Esophagus squamous epithelium (tissue), 4 donors: ENCODE measurements at regions not wholly inside any gene's neighbourhood (a gene's known extent, or its start where the extent isn't known, plus 50 kb on each side); places are given as distances from the start of the nearest gene placed in this dataset.

Experiments used
- POLR2A ChIP-seq, 4 donors: fragments of 450-650 bp; IDR thresholded peaks; one replicate each; pipeline ENCODE4 v1.6.1; 2017; ENCODE audit warnings: antibody characterized with exemption in 4 of 4, mild to moderate bottlenecking in 4 of 4, moderate library complexity in 3 of 4
- TF ChIP-seq, protein P1 (sequence below), 6 experiments: fragments of 450-650 bp in 4 of 6; fragments of 200-600 bp in 2 of 6; sonication (generic) in 2 of 6; IDR thresholded peaks; one replicate each; pipeline ENCODE4 v1.5.1; 2016 to 2019; ENCODE audit warnings: antibody characterized with exemption in 6 of 6, mild to moderate bottlenecking in 4 of 6, moderate library complexity in 4 of 6

DNA sequence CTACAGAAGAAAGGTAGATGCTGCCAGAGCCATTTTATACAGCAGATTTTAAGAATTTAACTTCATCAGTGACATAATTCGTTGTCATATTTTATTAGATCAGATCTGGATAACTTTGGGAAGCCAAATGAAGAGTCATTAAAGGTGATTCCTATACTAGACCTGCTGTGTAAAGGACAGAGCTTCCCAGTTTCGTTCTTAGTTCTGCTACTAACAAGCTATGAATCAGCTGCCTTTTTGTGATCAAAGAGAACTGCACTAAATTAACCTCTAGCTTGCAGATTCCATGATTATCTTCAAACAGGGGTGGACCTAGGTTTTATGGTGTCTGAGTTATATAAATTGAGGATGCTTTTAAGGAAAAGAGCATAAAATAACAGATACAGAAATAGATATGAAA is 926.5 kb upstream of the ACVR2A start:
- TF ChIP-seq POLR2A (IDR thresholded peaks at IDR 0.05) = no peak
- TF ChIP-seq, protein P1, sequence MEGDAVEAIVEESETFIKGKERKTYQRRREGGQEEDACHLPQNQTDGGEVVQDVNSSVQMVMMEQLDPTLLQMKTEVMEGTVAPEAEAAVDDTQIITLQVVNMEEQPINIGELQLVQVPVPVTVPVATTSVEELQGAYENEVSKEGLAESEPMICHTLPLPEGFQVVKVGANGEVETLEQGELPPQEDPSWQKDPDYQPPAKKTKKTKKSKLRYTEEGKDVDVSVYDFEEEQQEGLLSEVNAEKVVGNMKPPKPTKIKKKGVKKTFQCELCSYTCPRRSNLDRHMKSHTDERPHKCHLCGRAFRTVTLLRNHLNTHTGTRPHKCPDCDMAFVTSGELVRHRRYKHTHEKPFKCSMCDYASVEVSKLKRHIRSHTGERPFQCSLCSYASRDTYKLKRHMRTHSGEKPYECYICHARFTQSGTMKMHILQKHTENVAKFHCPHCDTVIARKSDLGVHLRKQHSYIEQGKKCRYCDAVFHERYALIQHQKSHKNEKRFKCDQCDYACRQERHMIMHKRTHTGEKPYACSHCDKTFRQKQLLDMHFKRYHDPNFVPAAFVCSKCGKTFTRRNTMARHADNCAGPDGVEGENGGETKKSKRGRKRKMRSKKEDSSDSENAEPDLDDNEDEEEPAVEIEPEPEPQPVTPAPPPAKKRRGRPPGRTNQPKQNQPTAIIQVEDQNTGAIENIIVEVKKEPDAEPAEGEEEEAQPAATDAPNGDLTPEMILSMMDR (IDR thresholded peaks at IDR 0.05) = no peak
